SK-N-SH (cell line): ENCODE measurements at regions not wholly inside any gene's neighbourhood (a gene's known extent, or its start where the extent isn't known, plus 50 kb on each side); places are given as distances from the start of the nearest gene placed in this dataset.

ENCODE experiments used
- CTCF ChIA-PET: fragments of 300-600, 350-600 bp; formaldehyde crosslinking; extraction: SDS; loops from one replicate; lab custom pipeline; 2021; lab: Yijun Ruan, JAX
- POLR2A ChIA-PET: fragments of 350-600 bp; sonication (Branson Sonifier 250); formaldehyde crosslinking; extraction: SDS; loops from one replicate; lab custom pipeline; 2020; ENCODE audit warnings: antibody characterized with exemption, inconsistent platforms; lab: Yijun Ruan, JAX
- DNase-seq: peaks from one replicate; pipeline ENCODE4 v3.0.0; 2012
- H2AFZ ChIP-seq: fragments of 200-600 bp; sonication (generic); 2 replicates; pipeline ENCODE4 v1.8.1; 2016; ENCODE audit warnings: antibody characterized with exemption, mild to moderate bottlenecking, low read depth
- H3F3A ChIP-seq: fragments of 200-600 bp; sonication (generic); replicated peaks from 2 replicates; pipeline ENCODE3; 2016; ENCODE audit warnings: antibody characterized with exemption, mild to moderate bottlenecking; ENCODE audit not compliant: insufficient read depth
- H3K27ac ChIP-seq, 2 experiments: fragments of 200-500 bp in 1 of 2; fragments of 200-600 bp in 1 of 2; sonication (Bioruptor generic) in 1 of 2; sonication (generic), shearing (Covaris generic) in 1 of 2; 2 replicates each; pipeline versions ENCODE4 v1.5.1 to v1.6.1; 2014 to 2016; ENCODE audit warnings: low read depth in 2 of 2, inconsistent platforms in 1 of 2, low read length in 1 of 2, mild to moderate bottlenecking in 1 of 2, mixed read lengths in 1 of 2
- H3K27me3 ChIP-seq: fragments of 200-600 bp; sonication (generic), shearing (Covaris generic); 2 replicates; pipeline ENCODE4 v1.6.1; 2016; ENCODE audit warnings: mixed run types; ENCODE audit not compliant: insufficient read depth
- H3K36me3 ChIP-seq, 2 experiments: fragments of 200-500 bp in 1 of 2; fragments of 200-600 bp in 1 of 2; sonication (Bioruptor generic) in 1 of 2; sonication (generic) in 1 of 2; replicated peaks in 1 of 2; 2 replicates each; pipeline versions ENCODE3 to v1.5.1; 2014 to 2016; ENCODE audit warnings: low read length in 1 of 2, mild to moderate bottlenecking in 1 of 2; ENCODE audit not compliant: insufficient read depth in 2 of 2, control insufficient read depth in 1 of 2
- H3K4me1 ChIP-seq, 2 experiments: fragments of 200-500 bp in 1 of 2; fragments of 200-600 bp in 1 of 2; sonication (Bioruptor generic) in 1 of 2; sonication (generic), shearing (Covaris generic) in 1 of 2; 2 replicates each; pipeline versions ENCODE4 v1.5.1 to v1.6.1; 2014 to 2016; ENCODE audit warnings: low read depth in 1 of 2, low read length in 1 of 2, mixed run types in 1 of 2; ENCODE audit not compliant: insufficient read depth in 2 of 2, control insufficient read depth in 1 of 2
- H3K4me2 ChIP-seq: fragments of 200-600 bp; sonication (generic), shearing (Covaris generic); 2 replicates; pipeline ENCODE4 v1.6.1; 2017; ENCODE audit warnings: mixed run types
- H3K4me3 ChIP-seq, 2 experiments: fragments of 200-500 bp in 1 of 2; fragments of 200-600 bp in 1 of 2; sonication (Bioruptor generic) in 1 of 2; sonication (generic), shearing (Covaris generic) in 1 of 2; 2 replicates each; pipeline versions ENCODE4 v1.5.1 to v1.8.1; 2014 to 2016; ENCODE audit warnings: low read depth in 2 of 2, inconsistent platforms in 1 of 2, low read length in 1 of 2, mild to moderate bottlenecking in 1 of 2, mixed read lengths in 1 of 2, moderate library complexity in 1 of 2
- H3K79me2 ChIP-seq: fragments of 200-600 bp; sonication (generic); 2 replicates; pipeline ENCODE4 v1.8.1; 2017; ENCODE audit warnings: mild to moderate bottlenecking; ENCODE audit not compliant: insufficient read depth
- H3K9ac ChIP-seq: fragments of 200-600 bp; sonication (generic); 2 replicates; pipeline ENCODE4 v1.6.1; 2017; ENCODE audit warnings: mixed run types
- H3K9me2 ChIP-seq: fragments of 200-600 bp; sonication (generic); 2 replicates; pipeline ENCODE4 v1.6.1; 2017; ENCODE audit warnings: mixed run types
- H3K9me3 ChIP-seq: fragments of 200-600 bp; sonication (generic); 2 replicates; pipeline ENCODE4 v1.6.1; 2017; ENCODE audit warnings: mixed run types, mild to moderate bottlenecking, moderate library complexity
- H4K20me1 ChIP-seq: fragments of 200-600 bp; sonication (generic); 2 replicates; pipeline ENCODE4 v1.6.1; 2017; ENCODE audit warnings: mild to moderate bottlenecking, mixed run types; ENCODE audit not compliant: insufficient read depth
- CTCF ChIP-seq: fragments of 200-600 bp; sonication (generic); IDR thresholded peaks from 2 replicates; pipeline ENCODE4 v1.6.1; 2017; ENCODE audit warnings: antibody characterized with exemption, mild to moderate bottlenecking, moderate library complexity
- EP300 ChIP-seq, 2 experiments: IDR thresholded peaks; 2 replicates each; pipeline versions ENCODE4 v1.4.0 to v1.6.1; 2012; ENCODE audit warnings: borderline replicate concordance in 1 of 2, low read depth in 1 of 2, low read length in 1 of 2
- FOSL2 ChIP-seq: IDR thresholded peaks from 2 replicates; pipeline ENCODE4 v1.4.0; 2012; ENCODE audit warnings: low read depth, mild to moderate bottlenecking, moderate library complexity, borderline replicate concordance
- FOXJ3 ChIP-seq: sonication (generic); formaldehyde crosslinking; IDR thresholded peaks from 2 replicates; pipeline ENCODE4 v1.5.1; 2020; ENCODE audit warnings: mild to moderate bottlenecking, missing genetic modification reagents
- FOXM1 ChIP-seq: IDR thresholded peaks from 2 replicates; pipeline ENCODE4 v1.4.0; 2012; ENCODE audit warnings: low read depth, mild to moderate bottlenecking
- GABPA ChIP-seq: IDR thresholded peaks from 2 replicates; pipeline ENCODE4 v1.4.0; 2012; ENCODE audit warnings: low read depth, mild to moderate bottlenecking
- GATA2 ChIP-seq: sonication (generic); formaldehyde crosslinking; IDR thresholded peaks from 2 replicates; pipeline ENCODE4 v1.5.0; 2020; ENCODE audit warnings: mild to moderate bottlenecking, missing genetic modification reagents
- IRF3 ChIP-seq: fragments of 150-350 bp; IDR thresholded peaks from 2 replicates; pipeline ENCODE4 v1.6.1; 2016; ENCODE audit warnings: mild to moderate bottlenecking, low read depth, low read length
- JUND ChIP-seq: IDR thresholded peaks from 2 replicates; pipeline ENCODE4 v1.4.0; 2012
- MAX ChIP-seq: IDR thresholded peaks from 2 replicates; pipeline ENCODE4 v1.4.0; 2012; ENCODE audit warnings: low read depth
- NFIC ChIP-seq: IDR thresholded peaks from 2 replicates; pipeline ENCODE4 v1.4.0; 2012; ENCODE audit warnings: borderline replicate concordance
- PBX3 ChIP-seq: IDR thresholded peaks from 2 replicates; pipeline ENCODE4; 2012
- POLR2AphosphoS5 ChIP-seq: IDR thresholded peaks from 2 replicates; pipeline ENCODE4 v1.6.1; 2012; ENCODE audit warnings: low read depth, low read length
- RAD21 ChIP-seq: IDR thresholded peaks from 2 replicates; pipeline ENCODE4 v1.6.1; 2012; ENCODE audit warnings: mild to moderate bottlenecking, low read length
- RFX5 ChIP-seq: IDR thresholded peaks from 2 replicates; pipeline ENCODE4 v1.6.1; 2012; ENCODE audit warnings: mild to moderate bottlenecking, improper control_type of control experiment, low read length
- RXRA ChIP-seq: IDR thresholded peaks from 2 replicates; pipeline ENCODE4 v1.4.0; 2012; ENCODE audit warnings: low read depth, mild to moderate bottlenecking, borderline replicate concordance
- SIN3A ChIP-seq: IDR thresholded peaks from 2 replicates; pipeline ENCODE4 v1.6.1; 2012; ENCODE audit warnings: low read depth, mild to moderate bottlenecking, low read length, moderate library complexity, borderline replicate concordance
- SMC3 ChIP-seq: IDR thresholded peaks from 2 replicates; pipeline ENCODE4 v1.6.1; 2012; ENCODE audit warnings: low read depth, low read length, improper control_type of control experiment
- TAF1 ChIP-seq: IDR thresholded peaks from 2 replicates; pipeline ENCODE4 v1.6.1; 2012; ENCODE audit warnings: low read depth, mild to moderate bottlenecking, low read length, moderate library complexity, borderline replicate concordance
- USF1 ChIP-seq: IDR thresholded peaks from 2 replicates; pipeline ENCODE4 v1.4.0; 2012; ENCODE audit warnings: low read depth, borderline replicate concordance
- USF2 ChIP-seq: fragments of 150-350 bp; IDR thresholded peaks from 2 replicates; pipeline ENCODE4 v1.6.1; 2017; ENCODE audit warnings: antibody characterized with exemption, low read length, low read depth, borderline replicate concordance
- WGBS: methylation state at CpG from one replicate; pipeline ENCODE4 v1.1.6; 2017; ENCODE audit warnings: low lambda C conversion rate; 5-methylcytosine and 5-hydroxymethylcytosine counted together

GRCh38 chr12:27148791-27149190 is 66.4 kb upstream of the C12orf71 start:
- no peaks in the 10 kb centered on the region for H3K79me2 ChIP-seq
- no peak for TF ChIP-seq FOXM1
- no peak for TF ChIP-seq RXRA
- no peak for TF ChIP-seq RFX5
- TF ChIP-seq EP300 (IDR thresholded peaks at IDR 0.05; ENCODE audit: borderline replicate concordance in 1 of 2, low read depth in 1 of 2, low read length in 1 of 2) = no peak
- TF ChIP-seq IRF3 = no peak
- no peak for TF ChIP-seq JUND
- no peak for TF ChIP-seq NFIC
- no peak for TF ChIP-seq GATA2 (CRISPR knock-in tag)
- no peak for TF ChIP-seq TAF1
- no peaks in the 10 kb centered on the region for H3K4me1 ChIP-seq
- 63% methylated on average over 2 of the region's 2 CpGs for WGBS
- H3K9me2 ChIP-seq = no peaks in the 10 kb centered on the region
- H3K4me2 ChIP-seq = no peak overlapping the region
- H3K9ac ChIP-seq = no peak overlapping the region
- no peaks in the 10 kb centered on the region for H3F3A ChIP-seq
- no peaks in the 10 kb centered on the region for H3K36me3 ChIP-seq
- H3K4me3 ChIP-seq = no peak overlapping the region
- no peaks in the 10 kb centered on the region for H3K9me3 ChIP-seq
- no peaks in the 10 kb centered on the region for H4K20me1 ChIP-seq
- H3K27ac ChIP-seq = no peak overlapping the region
- DNase-seq = no peak
- no peaks in the 10 kb centered on the region for H3K27me3 ChIP-seq
- H2AFZ ChIP-seq = no peak overlapping the region
- POLR2A ChIA-PET = no interaction called here
- CTCF ChIA-PET = no interaction called here

GRCh38 chr12:27151479-27151878 is 69.1 kb upstream of the C12orf71 start:
- H2AFZ ChIP-seq = no peak overlapping the region
- no peaks in the 10 kb centered on the region for H3K79me2 ChIP-seq
- no peak overlapping the region for H3K27ac ChIP-seq
- no peaks in the 10 kb centered on the region for H3K9me3 ChIP-seq
- no peak for DNase-seq
- H3K27me3 ChIP-seq = no peaks in the 10 kb centered on the region
- H4K20me1 ChIP-seq = no peaks in the 10 kb centered on the region
- H3K9ac ChIP-seq = no peak overlapping the region
- H3K36me3 ChIP-seq = no peaks in the 10 kb centered on the region
- H3K4me2 ChIP-seq = no peak overlapping the region
- no peaks in the 10 kb centered on the region for H3F3A ChIP-seq
- ChIA-PET CTCF (interaction anchor here (0.9 to 1.5 kb wide), 3 partner anchors 9 to 154 kb away, joined by 3 to 4 read pairs (median 4); partner anchors contain the start of gene TM7SF3), POLR2A (no interaction called here)
- no peaks in the 10 kb centered on the region for H3K4me1 ChIP-seq
- no peak overlapping the region for H3K4me3 ChIP-seq
- 100% methylated on average over 3 of the region's 3 CpGs for WGBS
- no peaks in the 10 kb centered on the region for H3K9me2 ChIP-seq
- no peak for TF ChIP-seq FOXM1
- TF ChIP-seq NFIC = no peak
- no peak for TF ChIP-seq FOXJ3 (CRISPR knock-in tag)
- TF ChIP-seq PBX3 = no peak
- no peak for TF ChIP-seq CTCF
- no peak for TF ChIP-seq GABPA
- no peak for TF ChIP-seq FOSL2
- no peak for TF ChIP-seq EP300 (IDR thresholded peaks at IDR 0.05; ENCODE audit: borderline replicate concordance in 1 of 2, low read depth in 1 of 2, low read length in 1 of 2)
- no peak for TF ChIP-seq MAX
- no peak for TF ChIP-seq TAF1
- TF ChIP-seq POLR2AphosphoS5 = no peak
- no peak for TF ChIP-seq USF2
- no peak for TF ChIP-seq RAD21
- no peak for TF ChIP-seq SIN3A
- TF ChIP-seq SMC3 = no peak
- no peak for TF ChIP-seq USF1
- TF ChIP-seq GATA2 (CRISPR knock-in tag) = no peak
- no peak for TF ChIP-seq IRF3
- TF ChIP-seq RXRA = no peak
